A549 (cell line): ENCODE measurements at regions not wholly inside any gene's neighbourhood (a gene's known extent, or its start where the extent isn't known, plus 50 kb on each side); places are given as distances from the start of the nearest gene placed in this dataset.

Experiments used
- ATAC-seq, 2 experiments: fragments of 200-7000 bp in 1 of 2; fragments of >200 bp in 1 of 2; cut with Nextera tagmentation in 1 of 2; cut with Tn5 transposase in 1 of 2; 3 replicates each; pipeline versions ENCODE4 v1.8.0 to v1.9.1; 2018 to 2020; ENCODE audit warnings: mild to moderate bottlenecking in 1 of 2, moderate library complexity in 1 of 2
- CTCF ChIA-PET: fragments of 300-600 bp; sonication (Branson Sonifier 250); formaldehyde crosslinking; extraction: SDS; loops from one replicate; lab custom pipeline; 2021; ENCODE audit warnings: antibody characterized with exemption, inconsistent platforms; lab: Yijun Ruan, JAX
- POLR2A ChIA-PET: fragments of 350-600 bp; formaldehyde crosslinking; extraction: SDS; loops from one replicate; lab custom pipeline; 2021; ENCODE audit warnings: antibody characterized with exemption, inconsistent platforms; lab: Yijun Ruan, JAX
- DNase-seq, 2 experiments: peaks; one replicate each; pipeline versions ENCODE4 v3.0.0 to v3.0.0-alpha.2; 2011 to 2016; ENCODE audit warnings: low read depth in 1 of 2, low spot score in 1 of 2
- FAIRE-seq: peaks from 2 replicates; lab custom pipeline; 2011; peaks lifted over from hg19 to GRCh38; lab: Jason Lieb, UNC
- H3K27ac ChIP-seq, 2 experiments: fragments of >200 bp; sonication (Bioruptor Twin); formaldehyde crosslinking; 3 replicates each; pipeline ENCODE4 v1.5.1; 2016 to 2017
- H3K4me1 ChIP-seq: fragments of >200 bp; sonication (Bioruptor Twin); formaldehyde crosslinking; 3 replicates; pipeline ENCODE4 v1.6.1; 2016
- H3K4me2 ChIP-seq: fragments of >200 bp; sonication (Bioruptor Twin); formaldehyde crosslinking; 3 replicates; pipeline ENCODE4 v1.6.1; 2016
- H3K4me3 ChIP-seq: fragments of >200 bp; sonication (Bioruptor Twin); formaldehyde crosslinking; 3 replicates; pipeline ENCODE4 v1.5.1; 2016
- H3K9me3 ChIP-seq: fragments of >200 bp; sonication (Bioruptor Twin); formaldehyde crosslinking; 3 replicates; pipeline ENCODE4 v1.6.1; 2016
- ATOH8 ChIP-seq: fragments of 250-450 bp; sonication (Bioruptor Pico); IDR thresholded peaks from 2 replicates; pipeline ENCODE4 v1.5.0; 2020; ENCODE audit warnings: low read depth, mild to moderate bottlenecking, moderate library complexity
- BCL3 ChIP-seq: fragments of >200 bp; sonication (Bioruptor Twin); formaldehyde crosslinking; IDR thresholded peaks from 3 replicates; pipeline ENCODE4 v1.6.1; 2016
- CBX8 ChIP-seq: fragments of 200-600 bp; sonication (generic); IDR thresholded peaks from 2 replicates; pipeline ENCODE4 v1.6.1; 2016
- CHD2 ChIP-seq: fragments of 150-350 bp; IDR thresholded peaks from 2 replicates; pipeline ENCODE4 v1.6.1; 2014; ENCODE audit warnings: low read length; ENCODE audit not compliant: partially characterized antibody
- CHD4 ChIP-seq: fragments of 200-600 bp; sonication (generic); IDR thresholded peaks from 2 replicates; pipeline ENCODE4 v1.6.1; 2016; ENCODE audit warnings: antibody characterized with exemption, mild to moderate bottlenecking, borderline replicate concordance
- CTCF ChIP-seq: fragments of >200 bp; sonication (Bioruptor Twin); formaldehyde crosslinking; IDR thresholded peaks from 3 replicates; pipeline ENCODE4 v1.5.1; 2016
- ESRRA ChIP-seq: fragments of 150-350 bp; IDR thresholded peaks from 2 replicates; pipeline ENCODE4 v1.6.1; 2014; ENCODE audit warnings: mild to moderate bottlenecking, low read length, borderline replicate concordance
- FOSB ChIP-seq: fragments of 250-450 bp; sonication (Bioruptor Pico); IDR thresholded peaks from 2 replicates; pipeline ENCODE4 v1.5.0; 2020; ENCODE audit warnings: mild to moderate bottlenecking, moderate library complexity
- HMGXB4 ChIP-seq: fragments of 250-450 bp; sonication (Bioruptor Pico); IDR thresholded peaks from 2 replicates; pipeline ENCODE4 v1.5.0; 2021; ENCODE audit warnings: mild to moderate bottlenecking, moderate library complexity, borderline replicate concordance
- HOXB13 ChIP-seq: fragments of 250-450 bp; sonication (Bioruptor Pico); IDR thresholded peaks from 2 replicates; pipeline ENCODE4 v1.5.0; 2020; ENCODE audit warnings: low read depth, mild to moderate bottlenecking, moderate library complexity
- JUN ChIP-seq, 2 experiments: fragments of >200 bp; sonication (Bioruptor Twin); formaldehyde crosslinking; IDR thresholded peaks; 2 replicates in 1 of 2; 3 replicates in 1 of 2; pipeline ENCODE4 v1.6.1; 2016 to 2017
- MAX ChIP-seq: IDR thresholded peaks from 2 replicates; pipeline ENCODE4 v1.6.1; 2012
- MAZ ChIP-seq: fragments of 150-350 bp; IDR thresholded peaks from 2 replicates; pipeline ENCODE4 v1.6.1; 2014; ENCODE audit warnings: antibody characterized with exemption, low read depth, low read length, borderline replicate concordance
- MYC ChIP-seq: IDR thresholded peaks from 2 replicates; pipeline ENCODE4 v1.6.1; 2012; ENCODE audit warnings: mild to moderate bottlenecking, inconsistent platforms, low read length, improper control_type of control experiment, borderline replicate concordance
- NR3C1 ChIP-seq: fragments of >200 bp; sonication (Bioruptor Twin); formaldehyde crosslinking; IDR thresholded peaks from 3 replicates; pipeline ENCODE4 v1.6.1; 2017
- PBX3 ChIP-seq: IDR thresholded peaks from 2 replicates; pipeline ENCODE4 v1.6.1; 2012
- POLR2A ChIP-seq: IDR thresholded peaks from 2 replicates; pipeline ENCODE4 v1.6.1; 2012; ENCODE audit warnings: mild to moderate bottlenecking, low read length
- RAD21 ChIP-seq, 2 experiments: fragments of >200 bp in 1 of 2; sonication (Bioruptor Twin) in 1 of 2; formaldehyde crosslinking in 1 of 2; IDR thresholded peaks in 1 of 2; conservative IDR thresholded peaks in 1 of 2; 2 replicates in 1 of 2; 3 replicates in 1 of 2; pipeline ENCODE4 v1.6.1; 2012 to 2018; ENCODE audit warnings: inconsistent platforms in 1 of 2
- REST ChIP-seq: fragments of 200-600 bp; sonication (generic); IDR thresholded peaks from 2 replicates; pipeline ENCODE4 v1.6.1; 2016; ENCODE audit warnings: antibody characterized with exemption, mild to moderate bottlenecking, moderate library complexity
- SREBF2 ChIP-seq: fragments of 450-650 bp; IDR thresholded peaks from 2 replicates; pipeline ENCODE4 v1.6.1; 2014; ENCODE audit warnings: mild to moderate bottlenecking, moderate library complexity
- TFCP2L1 ChIP-seq: fragments of 250-450 bp; sonication (Bioruptor Pico); IDR thresholded peaks from 2 replicates; pipeline ENCODE4 v1.5.0; 2021; ENCODE audit warnings: mild to moderate bottlenecking
- ZC3H11A ChIP-seq: fragments of 450-650 bp; IDR thresholded peaks from 2 replicates; pipeline ENCODE4 v1.6.1; 2014; ENCODE audit warnings: antibody characterized with exemption, mild to moderate bottlenecking
- ZFP36 ChIP-seq: fragments of 450-650 bp; IDR thresholded peaks from 2 replicates; pipeline ENCODE4 v1.6.1; 2014; ENCODE audit warnings: borderline replicate concordance; ENCODE audit not compliant: partially characterized antibody
- ZNF302 ChIP-seq: fragments of 250-450 bp; sonication (Bioruptor Pico); IDR thresholded peaks from 2 replicates; pipeline ENCODE4 v1.9.0; 2021; ENCODE audit warnings: inconsistent platforms, mild to moderate bottlenecking, moderate library complexity
- WGBS: methylation state at CpG from one replicate; pipeline ENCODE4 v1.1.6; 2017; ENCODE audit errors: missing lambda C conversion rate; 5-methylcytosine and 5-hydroxymethylcytosine counted together

GRCh38 chr4:138831948-138832347, 183.6 kb upstream of the NOCT start:
- Histone ChIP-seq H3K4me1 (no peaks in the 10 kb centered on the region), H3K4me2 (no peak overlapping the region), H3K9me3 (no peaks in the 10 kb centered on the region), H3K4me3 (no peak overlapping the region), H3K27ac (no peak overlapping the region)
- DNase-seq (peak in 1 of 2 experiments; percentile 4), FAIRE-seq (no peak), ATAC-seq (0 out of 6 replicates have a peak, but pooled peaks of 1 of the 2 experiments have one; percentile 25)
- ChIA-PET CTCF (no interaction called here), POLR2A (no interaction called here)
- WGBS, result 47% methylated on average over 2 of the region's 2 CpGs
- TF ChIP-seq ZC3H11A, result no peak
- TF ChIP-seq TFCP2L1 (CRISPR knock-in tag), result no peak
- TF ChIP-seq HMGXB4, result no peak
- no peak for TF ChIP-seq CHD4
- TF ChIP-seq CTCF, result no peak
- no peak for TF ChIP-seq ZFP36
- TF ChIP-seq JUN (IDR thresholded peaks at IDR 0.05), result no peak
- no peak for TF ChIP-seq HOXB13 (CRISPR knock-in tag)
- no peak for TF ChIP-seq PBX3
- TF ChIP-seq ESRRA, result no peak
- TF ChIP-seq CHD2, result no peak
- TF ChIP-seq POLR2A, result no peak
- no peak for TF ChIP-seq MAZ
- TF ChIP-seq FOSB, result no peak
- TF ChIP-seq ATOH8, result no peak

GRCh38 chr4:138828926-138829325, 186.7 kb upstream of the NOCT start:
- FAIRE-seq, result no peak
- CTCF ChIA-PET, result interaction anchor here (1.0 to 1.3 kb wide), 2 partner anchors 17 to 1096 kb away, joined by 3 read pairs; no protein-coding TSS in a partner anchor
- POLR2A ChIA-PET, result no interaction called here

More at GRCh38 chr4:138828926-138829325, 186.7 kb upstream of the NOCT start:
- Histone ChIP-seq H3K4me1 (no peaks in the 10 kb centered on the region), H3K27ac (no peak overlapping the region), H3K4me2 (no peak overlapping the region)
- TF ChIP-seq CBX8 (no peak), MAX (no peak), REST (no peak), FOSB (no peak), MYC (no peak), BCL3 (no peak), ZNF302 (CRISPR knock-in tag) (no peak), ESRRA (no peak), NR3C1 (no peak), SREBF2 (no peak), RAD21 (conservative IDR thresholded peaks at IDR 0.05 in 1 of 2, IDR thresholded peaks at IDR 0.05 in 1 of 2) (no peak), ZFP36 (no peak), POLR2A (no peak)
- TF ChIP-seq, all 56 proteins: peak for 0
- WGBS, result 50% methylated on average over 1 of the region's 1 CpG
- no peak overlapping the region for H3K4me3 ChIP-seq
- DNase-seq, result no peak
- ATAC-seq, result no peak
- no peaks in the 10 kb centered on the region for H3K9me3 ChIP-seq
